Stimulated activated CD4-positive, alpha-beta T cell treated with anti-CD3 and anti-CD28 coated beads, Interleukin-4, amount 100 ng/mL, for 24 hours (primary cell): ENCODE measurements at regions not wholly inside any gene's neighbourhood (a gene's known extent, or its start where the extent isn't known, plus 50 kb on each side); places are given as distances from the start of the nearest gene placed in this dataset.

Experiments used
- DNase-seq: peaks from one replicate; pipeline ENCODE4 v3.0.0-alpha.2; 2020

GRCh38 chr14:106848330-106849121, 1322.1 kb downstream of the TMEM121 start:
- DNase-seq = no peak

- DNase-seq = no peak
Observed at GRCh38 chr14:106850913-106851825, 1324.8 kb downstream of the TMEM121 start.

- peak; percentile 88 for DNase-seq
Observed at GRCh38 chr14:106872611-106873446, 1346.4 kb downstream of the TMEM121 start.

DNA sequence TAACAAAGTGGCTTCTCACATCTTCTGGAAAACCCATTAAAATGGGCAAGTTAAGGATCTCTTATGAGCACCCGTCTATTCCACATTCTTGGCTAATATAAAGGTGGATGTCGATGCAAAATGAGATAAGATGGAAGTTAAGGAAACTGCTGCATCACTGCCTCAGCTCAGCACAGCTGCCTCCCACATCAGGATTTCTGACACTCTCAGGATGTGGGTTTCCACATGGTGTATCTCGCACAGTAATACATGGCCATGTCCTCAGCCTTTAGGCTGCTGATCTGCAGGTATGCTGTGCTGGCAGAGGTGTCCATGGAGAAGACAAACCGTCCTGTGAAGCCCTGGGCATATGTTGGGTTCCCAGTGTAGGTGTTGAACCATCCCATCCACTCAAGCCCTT, 1348.0 kb downstream of the TMEM121 start:
- no peak for DNase-seq

GRCh38 chr14:106875503-106875902, 1349.1 kb downstream of the TMEM121 start:
- DNase-seq = peak; percentile 17

DNA sequence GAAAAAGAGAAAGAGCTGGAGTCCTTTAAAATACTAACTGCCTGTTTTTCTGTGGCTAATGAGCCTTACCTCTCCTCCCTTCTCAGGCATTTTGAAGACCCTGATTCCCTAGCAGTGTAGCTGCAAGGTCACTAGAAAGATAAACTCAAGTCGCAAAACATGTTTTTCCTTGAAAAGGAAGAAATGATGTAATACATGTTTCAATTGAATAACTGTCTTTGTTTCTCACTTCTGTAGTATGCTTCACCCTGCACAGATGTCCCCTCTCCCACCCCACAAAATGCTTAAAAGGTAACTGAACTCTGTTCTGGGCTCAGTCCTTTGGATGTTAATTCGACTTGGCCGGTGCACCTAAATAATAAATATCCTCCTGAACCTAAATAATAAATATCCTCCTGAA, 1350.3 kb downstream of the TMEM121 start:
- no peak for DNase-seq

DNA sequence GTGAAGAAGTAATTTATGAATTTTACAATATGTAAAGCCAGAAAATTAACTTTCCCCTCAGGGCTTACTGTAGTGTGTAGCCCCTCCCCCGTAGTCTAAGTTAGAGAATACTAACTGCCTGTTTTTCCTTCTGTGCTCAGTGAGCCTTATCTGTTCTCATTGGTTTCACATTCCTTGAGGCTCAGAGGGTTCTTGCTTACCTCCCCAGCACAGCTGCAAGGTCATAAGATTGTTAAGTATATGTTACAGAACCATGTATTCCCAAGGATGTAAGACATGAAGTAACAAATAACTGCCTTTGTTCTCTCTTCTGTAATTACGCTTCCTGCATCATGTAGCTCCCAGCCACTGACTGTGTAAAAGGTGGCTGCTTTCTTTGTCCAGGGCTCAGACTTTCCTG, 1351.1 kb downstream of the TMEM121 start:
- DNase-seq = no peak

- peak; percentile 61 for DNase-seq
Observed at GRCh38 chr14:106879241-106879640, 1352.9 kb downstream of the TMEM121 start.

DNA sequence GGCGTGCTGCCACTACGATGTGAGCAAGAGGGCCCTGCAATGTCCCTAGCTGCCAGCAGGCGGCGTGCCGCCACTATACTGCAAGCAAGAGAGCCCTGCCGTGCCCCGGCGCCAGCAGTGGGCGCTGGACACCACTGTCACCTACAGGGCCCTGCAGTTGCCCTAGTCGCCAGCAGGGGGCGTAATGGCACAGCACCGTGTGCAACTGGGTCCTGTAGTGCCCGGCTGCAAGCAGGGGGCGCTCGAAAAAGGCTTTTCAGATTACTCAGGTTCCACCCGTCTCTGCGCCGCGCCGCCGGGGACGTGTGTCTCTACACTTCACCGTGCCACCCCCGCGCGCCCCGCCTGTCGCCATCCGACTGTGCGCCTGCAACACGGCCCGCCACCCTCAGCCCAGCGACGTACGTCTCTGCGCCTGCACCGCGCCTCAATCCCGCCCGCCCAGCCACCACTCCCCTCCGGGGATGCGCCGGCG, 1356.9 kb downstream of the TMEM121 start:
- DNase-seq = peak; percentile 45
